DOHH2 (cell line): ENCODE measurements at regions not wholly inside any gene's neighbourhood (a gene's known extent, or its start where the extent isn't known, plus 50 kb on each side); places are given as distances from the start of the nearest gene placed in this dataset.

ENCODE experiments used
- H3F3A ChIP-seq: fragments of 200-600 bp; sonication (generic), shearing (Covaris generic); 2 replicates; pipeline ENCODE4 v1.6.0; 2016; ENCODE audit warnings: antibody characterized with exemption, mild to moderate bottlenecking; ENCODE audit not compliant: control insufficient read depth, insufficient read depth
- H3K27ac ChIP-seq: fragments of 200-600 bp; sonication (generic); 2 replicates; pipeline ENCODE4 v1.5.1; 2014; ENCODE audit warnings: low read depth, mild to moderate bottlenecking, low read length, moderate library complexity
- H3K27me3 ChIP-seq: fragments of 200-600 bp; sonication (generic); 2 replicates; pipeline ENCODE4 v1.6.1; 2014; ENCODE audit warnings: mild to moderate bottlenecking, low read length, mixed read lengths; ENCODE audit not compliant: control insufficient read depth
- H3K36me3 ChIP-seq: fragments of 200-600 bp; sonication (generic); 2 replicates; pipeline ENCODE4 v1.6.1; 2014; ENCODE audit warnings: mild to moderate bottlenecking, low read length, moderate library complexity, mixed read lengths; ENCODE audit not compliant: control insufficient read depth
- H3K4me1 ChIP-seq: fragments of 200-600 bp; sonication (generic); 2 replicates; pipeline ENCODE4 v1.6.1; 2014; ENCODE audit warnings: mild to moderate bottlenecking, low read length, mixed read lengths; ENCODE audit not compliant: control insufficient read depth
- H3K4me2 ChIP-seq: fragments of 200-600 bp; sonication (generic); 2 replicates; pipeline ENCODE4 v1.6.0; 2014; ENCODE audit warnings: mild to moderate bottlenecking, low read length, moderate library complexity
- H3K4me3 ChIP-seq: fragments of 200-600 bp; sonication (generic); 2 replicates; pipeline ENCODE4 v1.5.1; 2014; ENCODE audit warnings: mild to moderate bottlenecking, low read length, mixed read lengths
- H3K79me2 ChIP-seq: fragments of 200-600 bp; sonication (generic); 2 replicates; pipeline ENCODE4 v1.6.1; 2014; ENCODE audit warnings: mild to moderate bottlenecking, low read length, mixed read lengths; ENCODE audit not compliant: control insufficient read depth
- H3K9me2 ChIP-seq: fragments of 200-600 bp; sonication (generic); replicated peaks from 2 replicates; pipeline ENCODE4 v1.6.1; 2014; ENCODE audit warnings: mild to moderate bottlenecking, low read length, mixed read lengths; ENCODE audit not compliant: control insufficient read depth
- H3K9me3 ChIP-seq: fragments of 200-600 bp; sonication (generic); 2 replicates; pipeline ENCODE4 v1.6.1; 2014; ENCODE audit warnings: antibody characterized with exemption, low read length, mixed read lengths; ENCODE audit not compliant: control insufficient read depth, insufficient read depth
- H4K20me1 ChIP-seq: fragments of 200-600 bp; sonication (generic); 2 replicates; pipeline ENCODE4 v1.6.0; 2014; ENCODE audit warnings: low read depth, mild to moderate bottlenecking, antibody characterized with exemption, low read length, moderate library complexity; ENCODE audit not compliant: control insufficient read depth, insufficient read depth
- EZH2phosphoT487 ChIP-seq: fragments of 200-600 bp; sonication (generic); IDR thresholded peaks from 2 replicates; pipeline ENCODE4 v1.6.1; 2017; ENCODE audit warnings: borderline replicate concordance, mild to moderate bottlenecking, antibody characterized with exemption, low read length, moderate library complexity, mixed read lengths
- TF ChIP-seq, protein P1 (sequence below): fragments of 200-600 bp; sonication (generic); IDR thresholded peaks from one replicate; pipeline ENCODE4 v1.5.1; 2014; ENCODE audit warnings: antibody characterized with exemption, mild to moderate bottlenecking, low read depth, low read length; ENCODE audit not compliant: poor library complexity, severe bottlenecking

DNA sequence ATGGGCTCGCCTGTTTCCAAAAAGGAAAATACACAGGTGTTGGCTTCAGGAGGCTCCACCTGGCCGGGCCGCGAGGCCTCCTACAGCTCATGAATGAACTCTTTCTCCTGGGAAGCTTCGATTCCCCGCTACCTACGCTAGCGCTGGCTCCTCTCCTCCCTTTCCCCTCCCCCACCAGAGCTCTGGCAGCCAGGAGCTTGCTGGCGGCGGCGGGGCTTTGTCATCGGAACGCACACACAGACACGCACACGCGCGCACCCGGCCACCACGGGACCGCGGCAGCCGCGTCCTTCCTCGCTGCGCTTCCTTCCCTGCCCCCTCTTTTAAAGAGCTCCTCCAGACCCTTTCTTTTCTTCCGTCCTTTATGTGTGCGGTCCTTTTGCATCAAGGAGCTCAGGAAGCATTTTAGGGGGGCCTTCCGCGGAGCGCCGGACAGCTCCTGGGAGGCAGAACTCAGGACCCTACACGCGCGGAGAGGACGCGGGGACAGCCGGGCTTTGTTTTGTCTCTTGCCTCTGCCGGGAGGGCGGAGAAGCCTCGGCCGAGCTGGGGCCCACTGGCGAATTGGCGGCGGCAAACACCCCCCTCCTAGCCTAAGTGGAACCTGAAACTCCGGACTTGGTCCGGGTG is 70.2 kb upstream of the BCOR start:
- Histone ChIP-seq H3K4me3 (peak overlapping the region; percentile 69), H3K4me1 (peaks cover 63% of the 10 kb centered on the region), H4K20me1 (no peaks in the 10 kb centered on the region), H3K79me2 (peaks cover 7% of the 10 kb centered on the region), H3K9me2 (no peaks in the 10 kb centered on the region), H3F3A (peaks cover 17% of the 10 kb centered on the region), H3K9me3 (no peaks in the 10 kb centered on the region), H3K36me3 (no peaks in the 10 kb centered on the region), H3K27ac (peak overlapping the region; percentile 51), H3K4me2 (peak overlapping the region; percentile 91), H3K27me3 (peaks cover 10% of the 10 kb centered on the region)
- TF ChIP-seq, protein P1, sequence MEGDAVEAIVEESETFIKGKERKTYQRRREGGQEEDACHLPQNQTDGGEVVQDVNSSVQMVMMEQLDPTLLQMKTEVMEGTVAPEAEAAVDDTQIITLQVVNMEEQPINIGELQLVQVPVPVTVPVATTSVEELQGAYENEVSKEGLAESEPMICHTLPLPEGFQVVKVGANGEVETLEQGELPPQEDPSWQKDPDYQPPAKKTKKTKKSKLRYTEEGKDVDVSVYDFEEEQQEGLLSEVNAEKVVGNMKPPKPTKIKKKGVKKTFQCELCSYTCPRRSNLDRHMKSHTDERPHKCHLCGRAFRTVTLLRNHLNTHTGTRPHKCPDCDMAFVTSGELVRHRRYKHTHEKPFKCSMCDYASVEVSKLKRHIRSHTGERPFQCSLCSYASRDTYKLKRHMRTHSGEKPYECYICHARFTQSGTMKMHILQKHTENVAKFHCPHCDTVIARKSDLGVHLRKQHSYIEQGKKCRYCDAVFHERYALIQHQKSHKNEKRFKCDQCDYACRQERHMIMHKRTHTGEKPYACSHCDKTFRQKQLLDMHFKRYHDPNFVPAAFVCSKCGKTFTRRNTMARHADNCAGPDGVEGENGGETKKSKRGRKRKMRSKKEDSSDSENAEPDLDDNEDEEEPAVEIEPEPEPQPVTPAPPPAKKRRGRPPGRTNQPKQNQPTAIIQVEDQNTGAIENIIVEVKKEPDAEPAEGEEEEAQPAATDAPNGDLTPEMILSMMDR, result no peak
- no peak for TF ChIP-seq EZH2phosphoT487

DNA sequence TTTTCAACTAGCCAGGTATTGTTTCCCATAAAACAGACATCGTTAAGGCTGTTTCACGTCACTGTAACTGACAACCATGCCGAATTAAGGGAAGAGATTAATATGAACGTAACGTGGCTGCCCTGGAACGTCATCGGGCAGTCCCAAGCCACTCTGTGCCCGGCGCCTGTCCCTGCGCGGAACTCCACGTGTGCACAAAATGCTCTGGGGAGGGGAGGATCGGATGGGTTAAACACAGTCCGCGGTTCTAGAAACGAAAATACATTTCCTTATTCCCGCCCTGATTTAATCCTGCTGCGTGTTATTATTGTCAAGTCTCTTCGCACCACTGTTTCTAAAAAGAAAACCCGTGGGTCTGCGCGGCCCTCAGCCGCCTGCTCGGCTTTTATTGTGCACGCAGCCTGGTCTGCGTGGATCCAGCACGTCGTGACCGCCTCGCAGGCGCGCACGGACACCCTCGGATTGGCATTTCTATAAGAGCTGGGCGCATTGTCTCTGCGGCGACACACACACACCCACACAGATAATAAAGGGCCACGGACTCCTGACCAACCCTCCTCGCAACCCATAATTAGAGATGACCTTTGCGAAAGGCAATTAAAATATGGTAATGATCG is 69.6 kb upstream of the BCOR start:
- Histone ChIP-seq H3K36me3 (no peaks in the 10 kb centered on the region), H3K4me1 (peaks cover 60% of the 10 kb centered on the region), H3K79me2 (0 out of 2 replicates have a peak, but pooled peaks cover 3% of the 10 kb centered on the region), H3K9me3 (no peaks in the 10 kb centered on the region), H3K4me3 (peak overlapping the region; percentile 69), H3F3A (peaks cover 17% of the 10 kb centered on the region), H3K9me2 (no peaks in the 10 kb centered on the region), H3K27ac (no peak overlapping the region), H3K27me3 (peaks cover 10% of the 10 kb centered on the region), H3K4me2 (peak overlapping the region; percentile 91), H4K20me1 (no peaks in the 10 kb centered on the region)
- no peak for TF ChIP-seq EZH2phosphoT487
- TF ChIP-seq, protein P1, result no peak

DNA sequence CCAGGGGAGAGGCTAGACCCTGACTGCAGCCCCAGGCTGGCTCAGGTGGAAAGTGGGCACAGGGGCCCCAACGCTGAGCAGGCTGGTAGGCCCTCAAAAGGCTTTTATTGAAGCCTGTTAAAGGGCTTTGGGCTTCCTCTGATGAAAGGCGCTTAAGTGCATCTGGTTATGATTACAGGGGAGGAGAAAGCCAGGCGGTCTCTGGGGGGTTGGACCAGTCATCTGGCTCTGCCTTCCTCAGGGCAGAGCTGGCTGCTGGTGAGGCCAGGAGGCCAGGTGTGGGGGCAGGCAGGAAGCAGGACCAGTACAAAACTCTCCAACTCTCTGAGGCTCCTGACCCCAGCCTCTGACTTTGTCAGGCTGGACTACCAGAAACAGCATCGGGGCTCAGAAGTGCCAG is 68.8 kb upstream of the BCOR start:
- no peaks in the 10 kb centered on the region for H3K9me2 ChIP-seq
- peak overlapping the region; percentile 69; the same call in 1 of the 2 replicates for H3K4me3 ChIP-seq
- TF ChIP-seq EZH2phosphoT487, result no peak
- TF ChIP-seq, protein P1, result no peak
- no peaks in the 10 kb centered on the region for H3K9me3 ChIP-seq
- peaks cover 54% of the 10 kb centered on the region for H3K4me1 ChIP-seq
- no peaks in the 10 kb centered on the region for H4K20me1 ChIP-seq
- H3F3A ChIP-seq, result peaks cover 17% of the 10 kb centered on the region
- no peak overlapping the region for H3K27ac ChIP-seq
- no peaks in the 10 kb centered on the region for H3K36me3 ChIP-seq
- H3K27me3 ChIP-seq, result peaks cover 10% of the 10 kb centered on the region
- 0 out of 2 replicates have a peak, but pooled peaks cover 2% of the 10 kb centered on the region for H3K79me2 ChIP-seq
- H3K4me2 ChIP-seq, result peak overlapping the region; percentile 91
